Testis (tissue), 2 donors: ENCODE measurements at regions not wholly inside any gene's neighbourhood (a gene's known extent, or its start where the extent isn't known, plus 50 kb on each side); places are given as distances from the start of the nearest gene placed in this dataset.

ENCODE experiments used
- DNase-seq: peaks from one replicate; pipeline ENCODE4 v3.0.0-alpha.2; 2019
- H3K27ac ChIP-seq, 2 donors: fragments of 200-600 bp; sonication (generic); one replicate each; pipeline ENCODE4 v1.5.1; 2019
- H3K27me3 ChIP-seq: fragments of 200-600 bp; sonication (generic); one replicate; pipeline ENCODE4 v1.5.1; 2019
- H3K36me3 ChIP-seq: fragments of 200-600 bp; sonication (generic); one replicate; pipeline ENCODE4 v1.5.1; 2017; ENCODE audit warnings: low read depth; ENCODE audit errors: missing control alignments
- H3K4me1 ChIP-seq: fragments of 200-600 bp; sonication (generic); one replicate; pipeline ENCODE4 v1.5.1; 2019
- H3K4me3 ChIP-seq, 2 donors: fragments of 200-600 bp; sonication (generic); one replicate each; pipeline ENCODE4 v1.5.1; 2017 to 2019
- H3K9me3 ChIP-seq: fragments of 200-600 bp; sonication (generic); one replicate; pipeline ENCODE4 v1.5.1; 2017
- CTCF ChIP-seq, 3 experiments: fragments of 450-650 bp in 2 of 3; fragments of 200-600 bp in 1 of 3; sonication (generic) in 1 of 3; IDR thresholded peaks; one replicate each; pipeline ENCODE4 v1.5.1; 2016 to 2019; ENCODE audit warnings: antibody characterized with exemption in 3 of 3, mild to moderate bottlenecking in 2 of 3, moderate library complexity in 1 of 3
- POLR2A ChIP-seq: fragments of 450-650 bp; IDR thresholded peaks from one replicate; pipeline ENCODE4 v1.6.1; 2017; ENCODE audit warnings: antibody characterized with exemption, mild to moderate bottlenecking, moderate library complexity
- WGBS, 2 donors: methylation state at CpG; one replicate each; pipeline ENCODE4 v1.1.5; 2018; 5-methylcytosine and 5-hydroxymethylcytosine counted together
- intact Hi-C: fragments of 100-400 bp; cut with DNase I; formaldehyde crosslinking; loops from one replicate; pipeline ENCODE4 v1.15.1; 2023; ENCODE audit warnings: low total_unique reads

GRCh38 chr4:38574559-38575333 is 89.3 kb upstream of the KLF3 start:
- no peak for DNase-seq
- Histone ChIP-seq H3K27me3 (no peaks in the 10 kb centered on the region), H3K27ac (no peak overlapping the region), H3K4me1 (no peaks in the 10 kb centered on the region), H3K9me3 (no peaks in the 10 kb centered on the region), H3K36me3 (no peaks in the 10 kb centered on the region), H3K4me3 (no peak overlapping the region)
- 83% methylated on average over 16 to 17 of the region's 17 CpGs for WGBS, 2 donors
- TF ChIP-seq POLR2A: no peak
- no peak for TF ChIP-seq CTCF (IDR thresholded peaks at IDR 0.05)
- intact Hi-C loops: no loop called here

- Histone ChIP-seq H3K27ac (no peak overlapping the region), H3K4me1 (no peaks in the 10 kb centered on the region), H3K36me3 (no peaks in the 10 kb centered on the region), H3K4me3 (no peak overlapping the region), H3K9me3 (no peaks in the 10 kb centered on the region), H3K27me3 (no peaks in the 10 kb centered on the region)
- intact Hi-C loops: no loop called here
- no peak for TF ChIP-seq POLR2A
- no peak for TF ChIP-seq CTCF (IDR thresholded peaks at IDR 0.05)
- DNase-seq: no peak
- WGBS, 2 donors: 92 to 98% methylated on average over 3 of the region's 3 CpGs
Observed at GRCh38 chr4:38576767-38577166, 87.2 kb upstream of the KLF3 start.

GRCh38 chr4:38577462-38577861 is 86.5 kb upstream of the KLF3 start:
- no peaks in the 10 kb centered on the region for H3K9me3 ChIP-seq
- H3K27me3 ChIP-seq: no peaks in the 10 kb centered on the region
- H3K4me3 ChIP-seq: no peak overlapping the region
- intact Hi-C loops: no loop called here
- H3K4me1 ChIP-seq: no peaks in the 10 kb centered on the region
- TF ChIP-seq POLR2A (no peak), CTCF (IDR thresholded peaks at IDR 0.05) (no peak)
- no peak for DNase-seq
- H3K36me3 ChIP-seq: no peaks in the 10 kb centered on the region
- H3K27ac ChIP-seq: no peak overlapping the region

- TF ChIP-seq POLR2A (no peak), CTCF (IDR thresholded peaks at IDR 0.05) (no peak)
- Histone ChIP-seq H3K27ac (no peak overlapping the region), H3K9me3 (no peaks in the 10 kb centered on the region), H3K4me3 (no peak overlapping the region), H3K36me3 (no peaks in the 10 kb centered on the region), H3K4me1 (no peaks in the 10 kb centered on the region), H3K27me3 (no peaks in the 10 kb centered on the region)
- WGBS, 2 donors: 67 to 69% methylated on average over 6 of the region's 6 CpGs
- intact Hi-C loops: no loop called here
- DNase-seq: no peak
Observed at GRCh38 chr4:38581426-38582106, 82.4 kb upstream of the KLF3 start.

GRCh38 chr4:38582445-38582844 is 81.6 kb upstream of the KLF3 start:
- Histone ChIP-seq H3K36me3 (no peaks in the 10 kb centered on the region), H3K4me3 (no peak overlapping the region), H3K27ac (no peak overlapping the region), H3K27me3 (no peaks in the 10 kb centered on the region), H3K4me1 (no peaks in the 10 kb centered on the region), H3K9me3 (no peaks in the 10 kb centered on the region)
- whole genome bisulfite sequencing, 2 donors: 65 to 71% methylated on average over 1 of the region's 1 CpG
- intact Hi-C loops: no loop called here
- no peak for DNase-seq
- no peak for TF ChIP-seq POLR2A
- TF ChIP-seq CTCF (IDR thresholded peaks at IDR 0.05): no peak
